HepG2 (cell line): ENCODE measurements at regions not wholly inside any gene's neighbourhood (a gene's known extent, or its start where the extent isn't known, plus 50 kb on each side); places are given as distances from the start of the nearest gene placed in this dataset.

ENCODE experiments used
- ATAC-seq: fragments of 200-7000 bp; cut with Tn5 transposase; 3 replicates; pipeline ENCODE4 v1.9.1; 2020; ENCODE audit warnings: mild to moderate bottlenecking, moderate library complexity
- BruUV-seq: library from RNA; stranded (reverse); fragments of 400-500 nt; replicated peaks from 2 replicates; lab custom pipeline; 2021; lab: Mats Ljungman, UMichigan
- CTCF ChIA-PET: fragments of 300-600 bp; formaldehyde crosslinking; extraction: SDS; loops from one replicate; lab custom pipeline; 2021; ENCODE audit warnings: low total read pairs, inconsistent platforms, low intra/inter-chr PET ratio; lab: Yijun Ruan, JAX
- POLR2A ChIA-PET: fragments of 350-600 bp; sonication (Branson Sonifier 250); formaldehyde crosslinking; loops from one replicate; lab custom pipeline; 2020; ENCODE audit warnings: antibody characterized with exemption, inconsistent platforms; lab: Yijun Ruan, JAX
- DNase-seq: peaks from one replicate; pipeline ENCODE4 v3.0.0-alpha.2; 2015; ENCODE audit warnings: low spot score
- FAIRE-seq: peaks from 3 replicates; lab custom pipeline; 2011; peaks lifted over from hg19 to GRCh38; lab: Jason Lieb, UNC
- H2AFZ ChIP-seq: one replicate; pipeline ENCODE4 v1.6.1; 2011; ENCODE audit warnings: low read length, inconsistent platforms
- H3K27ac ChIP-seq: fragments of 300-600 bp; 3 replicates; pipeline ENCODE4 v1.8.0; 2011; ENCODE audit warnings: mixed run types, mild to moderate bottlenecking, mixed read lengths, low read length, inconsistent platforms; ENCODE audit not compliant: insufficient read depth; ENCODE audit errors: extremely low read length
- H3K27me3 ChIP-seq, 2 experiments: fragments of 200-600 bp in 1 of 2; 2 replicates in 1 of 2; 3 replicates in 1 of 2; pipeline versions ENCODE4 v1.6.0 to v1.8.0; 2011; ENCODE audit warnings: low read length in 2 of 2, mild to moderate bottlenecking in 2 of 2, moderate library complexity in 2 of 2, inconsistent platforms in 1 of 2; ENCODE audit not compliant: insufficient read depth in 2 of 2, control insufficient read depth in 1 of 2
- H3K36me3 ChIP-seq, 2 experiments: fragments of 200-600 bp in 1 of 2; replicated peaks in 1 of 2; 2 replicates in 1 of 2; 3 replicates in 1 of 2; pipeline versions ENCODE4 v1.5.1 to v1.8.0; 2011; ENCODE audit warnings: low read length in 2 of 2, inconsistent platforms in 1 of 2; ENCODE audit not compliant: insufficient read depth in 2 of 2, control insufficient read depth in 1 of 2
- H3K4me1 ChIP-seq: 2 replicates; pipeline ENCODE4 v1.5.1; 2012; ENCODE audit warnings: low read length, inconsistent platforms; ENCODE audit not compliant: insufficient read depth
- H3K4me2 ChIP-seq: 2 replicates; pipeline ENCODE4 v1.6.0; 2011; ENCODE audit warnings: low read depth, low read length, inconsistent platforms
- H3K4me3 ChIP-seq, 3 experiments: fragments of 200-600 bp in 1 of 3; sonication (generic), shearing (Covaris generic) in 1 of 3; replicated peaks in 1 of 3; 2 replicates each; pipeline ENCODE4 v1.5.1; 2011 to 2016; ENCODE audit warnings: low read length in 3 of 3, inconsistent platforms in 2 of 3, low read depth in 2 of 3, mild to moderate bottlenecking in 2 of 3, control low read depth in 1 of 3, mixed read lengths in 1 of 3; ENCODE audit not compliant: insufficient read depth in 1 of 3
- H3K79me2 ChIP-seq: one replicate; pipeline ENCODE4 v1.6.1; 2011; ENCODE audit warnings: low read length, inconsistent platforms; ENCODE audit not compliant: insufficient read depth
- H3K9ac ChIP-seq: 2 replicates; pipeline ENCODE4 v1.6.0; 2011; ENCODE audit warnings: mild to moderate bottlenecking, low read depth, low read length, inconsistent platforms; ENCODE audit not compliant: insufficient read depth
- H3K9me3 ChIP-seq: 2 replicates; pipeline ENCODE4 v1.5.1; 2012; ENCODE audit warnings: mild to moderate bottlenecking, low read length
- H4K20me1 ChIP-seq: 2 replicates; pipeline ENCODE4 v1.6.0; 2011; ENCODE audit warnings: inconsistent platforms, mild to moderate bottlenecking, low read length, moderate library complexity; ENCODE audit not compliant: insufficient read depth
- ATF4 ChIP-seq, 2 experiments: fragments of 450-650 bp in 1 of 2; sonication (generic) in 1 of 2; formaldehyde crosslinking; IDR thresholded peaks; 2 replicates each; pipeline versions ENCODE4 v1.5.0 to v1.8.0; 2020 to 2022; ENCODE audit warnings: mild to moderate bottlenecking in 1 of 2, missing genetic modification reagents in 1 of 2
- CSRNP2 ChIP-seq: sonication (generic); formaldehyde crosslinking; conservative IDR thresholded peaks from 2 replicates; pipeline ENCODE4 v1.8.0; 2022; ENCODE audit warnings: low read depth, missing genetic modification reagents
- ELF3 ChIP-seq: IDR thresholded peaks from 2 replicates; pipeline ENCODE4 v1.6.1; 2016; ENCODE audit warnings: missing genetic modification reagents, missing compliant biosample characterization
- FUBP1 ChIP-seq: sonication (generic); formaldehyde crosslinking; IDR thresholded peaks from 2 replicates; pipeline ENCODE4 v1.5.1; 2020; ENCODE audit warnings: missing genetic modification reagents, mild to moderate bottlenecking, borderline replicate concordance
- GABPA ChIP-seq, 2 experiments: IDR thresholded peaks; 2 replicates each; pipeline ENCODE4 v1.6.1; 2011 to 2016; ENCODE audit warnings: low read depth in 2 of 2, low read length in 1 of 2, missing biosample characterization in 1 of 2, missing genetic modification characterization in 1 of 2
- KLF12 ChIP-seq: sonication (generic); formaldehyde crosslinking; IDR thresholded peaks from 2 replicates; pipeline ENCODE4 v1.4.0; 2020; ENCODE audit warnings: missing genetic modification reagents, borderline replicate concordance
- KMT2B ChIP-seq: IDR thresholded peaks from 2 replicates; pipeline ENCODE4 v1.6.1; 2016; ENCODE audit warnings: missing genetic modification reagents, missing compliant biosample characterization
- MTA3 ChIP-seq: sonication (generic); formaldehyde crosslinking; IDR thresholded peaks from 2 replicates; pipeline ENCODE4 v1.4.0; 2020; ENCODE audit warnings: missing genetic modification reagents
- NR2F6 ChIP-seq, 2 experiments: IDR thresholded peaks; 2 replicates each; pipeline ENCODE4 v1.6.1; 2016; ENCODE audit warnings: antibody characterized with exemption in 1 of 2, mild to moderate bottlenecking in 1 of 2
- ZBTB8A ChIP-seq: sonication (generic); formaldehyde crosslinking; IDR thresholded peaks from 2 replicates; pipeline ENCODE4 v1.4.0; 2020; ENCODE audit warnings: mild to moderate bottlenecking, low read depth, missing genetic modification reagents, borderline replicate concordance
- ZMAT3 ChIP-seq: sonication (generic); formaldehyde crosslinking; conservative IDR thresholded peaks from 2 replicates; pipeline ENCODE4 v1.7.0; 2021; ENCODE audit warnings: missing genetic modification reagents
- ZNF296 ChIP-seq: sonication (generic); formaldehyde crosslinking; conservative IDR thresholded peaks from 2 replicates; pipeline ENCODE4 v1.5.0; 2020; ENCODE audit warnings: mild to moderate bottlenecking, missing genetic modification reagents
- ZNF607 ChIP-seq: sonication (generic); formaldehyde crosslinking; IDR thresholded peaks from 2 replicates; pipeline ENCODE4 v1.5.1; 2020; ENCODE audit warnings: missing genetic modification reagents, mild to moderate bottlenecking, borderline replicate concordance
- ZNF781 ChIP-seq: sonication (generic); formaldehyde crosslinking; IDR thresholded peaks from 2 replicates; pipeline ENCODE4 v1.5.1; 2020; ENCODE audit warnings: borderline replicate concordance, mild to moderate bottlenecking, missing genetic modification reagents; ENCODE audit errors: not compliant biosample characterization
- WGBS: methylation state at CpG from one replicate; pipeline ENCODE4 v1.1.6; 2017; ENCODE audit warnings: low lambda C conversion rate; 5-methylcytosine and 5-hydroxymethylcytosine counted together
- in situ Hi-C: cut with HindIII; loops from 2 replicates; pipeline ENCODE4 v1.10.0; 2017; ENCODE audit warnings: low pct_unique_long_range_greater_than_20kb; ENCODE audit not compliant: extremely low pct_ligation_motif_present
- intact Hi-C: fragments of 100-400 bp; cut with micrococcal nuclease; formaldehyde crosslinking; loops from one replicate; pipeline ENCODE4 v1.10.0; 2022; ENCODE audit not compliant: unreplicated experiment
- TF ChIP-seq, protein P1 (sequence below): sonication (generic); formaldehyde crosslinking; IDR thresholded peaks from 2 replicates; pipeline ENCODE4 v1.5.1; 2020; ENCODE audit warnings: missing genetic modification reagents, mild to moderate bottlenecking, borderline replicate concordance

- H4K20me1 ChIP-seq: no peaks in the 10 kb centered on the region
- 25% methylated on average over 2 of the region's 2 CpGs for WGBS
- BruUV-seq: no TSS peak
Observed at GRCh38 chr5:155313518-155313917, 300.0 kb downstream of the KIF4B start.

GRCh38 chr5:155316070-155316714 is 302.6 kb downstream of the KIF4B start:
- Histone ChIP-seq H3K36me3 (no peaks in the 10 kb centered on the region), H3K9me3 (no peaks in the 10 kb centered on the region)
- BruUV-seq: no TSS peak
- TF ChIP-seq MTA3 (CRISPR knock-in tag): no peak
- TF ChIP-seq ATF4 (CRISPR knock-in tag; IDR thresholded peaks at IDR 0.05): no peak
- no peak for TF ChIP-seq ZMAT3 (CRISPR knock-in tag)
- TF ChIP-seq CSRNP2 (CRISPR knock-in tag): no peak
- TF ChIP-seq FUBP1 (CRISPR knock-in tag): no peak
- TF ChIP-seq ZBTB8A (CRISPR knock-in tag): no peak
- TF ChIP-seq ZNF607: no peak
- TF ChIP-seq, protein P1, sequence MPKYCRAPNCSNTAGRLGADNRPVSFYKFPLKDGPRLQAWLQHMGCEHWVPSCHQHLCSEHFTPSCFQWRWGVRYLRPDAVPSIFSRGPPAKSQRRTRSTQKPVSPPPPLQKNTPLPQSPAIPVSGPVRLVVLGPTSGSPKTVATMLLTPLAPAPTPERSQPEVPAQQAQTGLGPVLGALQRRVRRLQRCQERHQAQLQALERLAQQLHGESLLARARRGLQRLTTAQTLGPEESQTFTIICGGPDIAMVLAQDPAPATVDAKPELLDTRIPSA (CRISPR knock-in tag): no peak
- TF ChIP-seq KLF12 (CRISPR knock-in tag): no peak
- TF ChIP-seq ZNF781 (CRISPR knock-in tag): no peak

More at GRCh38 chr5:155313518-155313917, 300.0 kb downstream of the KIF4B start:
- intact Hi-C loops: loop anchor here (5.0 kb wide), 1 partner anchor 1634 kb away; no protein-coding TSS in a partner anchor
- ATAC-seq (no peak), FAIRE-seq (no peak), DNase-seq (no peak)
- Histone ChIP-seq H3K27ac (no peak overlapping the region), H3K36me3 (no peaks in the 10 kb centered on the region), H3K9me3 (no peaks in the 10 kb centered on the region), H2AFZ (no peak overlapping the region), H3K4me3 (no peak overlapping the region), H3K27me3 (no peaks in the 10 kb centered on the region), H3K4me1 (no peaks in the 10 kb centered on the region), H3K9ac (no peak overlapping the region), H3K79me2 (no peaks in the 10 kb centered on the region), H3K4me2 (no peak overlapping the region)
- CTCF ChIA-PET: no interaction called here
- POLR2A ChIA-PET: no interaction called here
- TF ChIP-seq ZNF296 (CRISPR knock-in tag): no peak
- TF ChIP-seq ELF3 (CRISPR knock-in tag): no peak
- TF ChIP-seq NR2F6 (IDR thresholded peaks at IDR 0.05): no peak
- TF ChIP-seq NR2F6 (CRISPR knock-in tag; IDR thresholded peaks at IDR 0.05): no peak
- TF ChIP-seq KMT2B (CRISPR knock-in tag): no peak
- TF ChIP-seq GABPA (IDR thresholded peaks at IDR 0.05; ENCODE audit: low read depth, low read length): no peak
- no peak for TF ChIP-seq GABPA (CRISPR knock-in tag; IDR thresholded peaks at IDR 0.05; ENCODE audit: low read depth)
- in situ Hi-C loops: no loop called here

More at GRCh38 chr5:155316070-155316714, 302.6 kb downstream of the KIF4B start:
- no peak for ATAC-seq
- Histone ChIP-seq H3K79me2 (no peaks in the 10 kb centered on the region), H3K27ac (no peak overlapping the region), H3K9ac (no peak overlapping the region), H3K4me1 (no peaks in the 10 kb centered on the region), H3K27me3 (no peaks in the 10 kb centered on the region), H3K4me2 (no peak overlapping the region), H4K20me1 (no peaks in the 10 kb centered on the region), H2AFZ (no peak overlapping the region), H3K4me3 (no peak overlapping the region)
- POLR2A ChIA-PET: no interaction called here
- WGBS: 59% methylated on average over 12 of the region's 12 CpGs
- no peak for FAIRE-seq
- in situ Hi-C loops (no loop called here), intact Hi-C loops (no loop called here)
- no peak for DNase-seq
- CTCF ChIA-PET: no interaction called here
